GM12892 (cell line): ENCODE measurements at regions not wholly inside any gene's neighbourhood (a gene's known extent, or its start where the extent isn't known, plus 50 kb on each side); places are given as distances from the start of the nearest gene placed in this dataset.

Source experiments
- POLR2A ChIP-seq: IDR thresholded peaks from 2 replicates; pipeline ENCODE4 v1.6.1; 2011; ENCODE audit warnings: low read depth, low read length, control low read depth
- POLR2AphosphoS5 ChIP-seq: IDR thresholded peaks from 2 replicates; pipeline ENCODE4 v1.6.1; 2011; ENCODE audit warnings: low read depth, low read length, control low read depth
- TAF1 ChIP-seq: IDR thresholded peaks from 2 replicates; pipeline ENCODE4 v1.6.1; 2011; ENCODE audit warnings: low read depth, mild to moderate bottlenecking, control low read depth, low read length, borderline replicate concordance

GRCh38 chr15:39415634-39416033 lies 165.2 kb upstream of the THBS1 start:
- TF ChIP-seq POLR2AphosphoS5, result no peak
- no peak for TF ChIP-seq POLR2A
- no peak for TF ChIP-seq TAF1
